HG03045 (cell line): ENCODE measurements at regions not wholly inside any gene's neighbourhood (a gene's known extent, or its start where the extent isn't known, plus 50 kb on each side); places are given as distances from the start of the nearest gene placed in this dataset.
"Not testable (repeated sequence)": the region's sequence is repeated elsewhere in the genome, so short reads cannot be mapped to it uniquely, and the experiment has no call there.

Experiments
- ATAC-seq: cut with Tn5 transposase; IDR thresholded peaks from one replicate; pipeline ENCODE4 v1.9.1; 2021; ENCODE audit warnings: mild to moderate bottlenecking, moderate library complexity; ENCODE audit not compliant: unreplicated experiment

DNA sequence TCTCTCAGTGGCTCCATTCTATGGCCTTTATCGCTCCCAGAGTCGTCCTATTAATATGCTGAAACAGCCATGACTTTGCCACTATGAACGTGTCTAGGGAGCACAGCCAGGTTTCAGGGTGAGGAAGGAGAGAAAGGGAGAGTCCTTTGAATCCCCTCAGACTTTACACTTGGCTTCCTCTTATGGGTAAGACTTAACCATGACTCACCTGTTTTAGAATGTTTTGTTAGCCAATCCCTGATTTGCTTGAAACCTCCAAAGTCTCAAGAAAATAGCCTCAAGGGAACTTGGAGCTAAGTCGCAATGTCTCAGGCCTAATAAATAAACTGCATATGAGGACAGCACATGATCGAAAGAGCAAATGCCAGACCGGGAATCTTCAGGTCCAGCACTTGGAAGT, 131.2 kb upstream of the RCN1 start:
- ATAC-seq, result no peak

DNA sequence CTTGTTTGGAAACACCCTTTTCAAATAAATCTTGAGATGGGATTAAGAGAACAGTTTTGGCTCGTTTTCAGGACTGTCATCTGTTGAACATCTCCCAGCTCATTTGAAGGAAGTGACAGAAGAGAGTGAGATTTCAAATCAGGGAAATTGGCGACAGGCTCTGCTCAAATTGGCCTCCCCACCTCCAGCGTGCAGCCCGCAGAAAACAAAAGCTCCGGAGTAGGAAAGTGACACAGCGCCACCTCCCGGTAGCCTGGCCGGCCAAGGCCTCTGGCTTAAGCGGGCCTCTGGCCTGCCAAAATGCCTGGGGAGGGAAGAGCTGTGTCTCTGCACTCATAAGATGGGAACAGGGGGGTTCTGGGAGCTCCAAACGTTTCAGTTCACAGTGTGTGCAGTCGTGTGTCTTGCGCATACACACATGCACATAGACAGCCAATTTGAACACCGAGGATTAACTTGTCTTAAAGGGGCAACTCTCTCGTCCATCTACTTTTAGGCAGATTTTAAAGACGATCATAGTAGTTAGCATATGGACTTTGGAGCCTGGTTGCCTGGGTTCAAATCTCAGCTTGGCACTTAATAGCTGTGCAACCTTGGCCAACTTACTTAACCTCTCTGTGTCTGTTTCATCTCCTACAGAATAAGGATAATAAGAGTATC, 132.7 kb upstream of the RCN1 start:
- peak; percentile 77 for ATAC-seq

DNA sequence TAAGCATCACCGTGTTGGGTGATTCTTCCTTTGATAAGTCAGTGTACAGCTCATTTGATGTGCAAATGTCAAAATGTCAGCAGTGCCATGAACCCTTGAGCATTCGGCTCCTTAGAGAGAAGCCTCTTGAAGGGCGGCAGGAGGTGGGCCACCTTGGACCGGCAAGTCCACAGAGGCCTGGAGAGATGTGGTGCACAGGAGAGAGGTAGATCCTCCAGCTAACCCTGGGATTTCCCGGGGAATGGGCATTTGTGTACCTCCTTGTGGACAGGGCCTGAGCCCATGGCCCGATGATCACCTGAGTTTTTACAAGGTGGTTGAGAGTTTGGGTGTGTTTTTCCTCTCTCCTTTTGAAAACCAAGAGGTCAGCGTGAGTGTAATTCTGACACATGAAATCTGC, 133.2 kb upstream of the RCN1 start:
- ATAC-seq, result no peak

DNA sequence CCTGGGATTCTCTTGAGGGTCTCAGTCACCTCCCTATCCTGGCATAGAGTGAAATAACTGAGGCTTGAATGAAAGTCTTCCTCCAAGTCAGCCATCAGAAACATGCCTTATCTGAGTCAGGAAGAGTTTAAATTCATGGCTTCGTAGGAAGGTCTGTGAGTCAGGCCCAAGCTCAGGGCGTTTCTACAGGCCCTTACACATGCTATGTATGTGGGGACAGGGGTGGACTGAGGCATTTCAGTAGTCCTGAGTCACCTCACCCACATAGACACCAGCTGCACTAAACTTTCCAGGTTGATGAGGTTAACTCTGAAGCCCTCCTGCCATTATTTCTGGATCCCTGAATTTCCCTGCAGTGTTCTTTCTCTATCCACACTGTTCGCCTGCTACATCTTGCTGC, 134.6 kb upstream of the RCN1 start:
- no peak for ATAC-seq

- ATAC-seq, result no peak
Observed at GRCh38 chr11:31955838-31956237, 135.0 kb upstream of the RCN1 start.

DNA sequence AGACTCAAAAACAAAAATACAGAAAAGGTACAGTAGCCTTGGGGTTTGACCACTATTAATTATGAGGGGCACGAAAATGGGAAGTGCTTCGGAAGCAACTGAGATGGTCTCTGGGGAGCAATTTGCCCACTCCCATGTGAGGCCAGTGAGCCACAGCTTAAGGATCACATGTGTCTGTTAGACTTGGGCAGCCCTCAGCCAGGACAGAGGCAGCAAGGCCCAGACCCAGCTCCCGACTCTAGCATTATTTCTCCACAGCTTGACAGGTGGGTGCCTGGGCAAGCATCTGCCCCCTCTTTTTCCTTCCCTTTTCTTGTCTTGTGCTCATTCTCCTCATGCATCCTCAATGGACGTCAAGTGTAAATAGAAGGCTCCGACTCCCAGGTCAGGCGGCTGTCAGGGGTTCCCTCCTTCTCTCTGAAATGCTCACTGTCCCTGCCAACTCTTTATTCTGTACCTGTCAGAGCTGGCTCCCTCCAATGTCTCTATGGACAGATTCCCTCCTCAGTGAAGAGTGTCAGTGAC, 137.0 kb upstream of the RCN1 start:
- ATAC-seq, result no peak

- not testable (repeated sequence) for ATAC-seq
Observed at GRCh38 chr11:31949733-31950200, 138.6 kb upstream of the PAX6 start.

GRCh38 chr11:31947051-31947450, 135.9 kb upstream of the PAX6 start:
- no peak for ATAC-seq

DNA sequence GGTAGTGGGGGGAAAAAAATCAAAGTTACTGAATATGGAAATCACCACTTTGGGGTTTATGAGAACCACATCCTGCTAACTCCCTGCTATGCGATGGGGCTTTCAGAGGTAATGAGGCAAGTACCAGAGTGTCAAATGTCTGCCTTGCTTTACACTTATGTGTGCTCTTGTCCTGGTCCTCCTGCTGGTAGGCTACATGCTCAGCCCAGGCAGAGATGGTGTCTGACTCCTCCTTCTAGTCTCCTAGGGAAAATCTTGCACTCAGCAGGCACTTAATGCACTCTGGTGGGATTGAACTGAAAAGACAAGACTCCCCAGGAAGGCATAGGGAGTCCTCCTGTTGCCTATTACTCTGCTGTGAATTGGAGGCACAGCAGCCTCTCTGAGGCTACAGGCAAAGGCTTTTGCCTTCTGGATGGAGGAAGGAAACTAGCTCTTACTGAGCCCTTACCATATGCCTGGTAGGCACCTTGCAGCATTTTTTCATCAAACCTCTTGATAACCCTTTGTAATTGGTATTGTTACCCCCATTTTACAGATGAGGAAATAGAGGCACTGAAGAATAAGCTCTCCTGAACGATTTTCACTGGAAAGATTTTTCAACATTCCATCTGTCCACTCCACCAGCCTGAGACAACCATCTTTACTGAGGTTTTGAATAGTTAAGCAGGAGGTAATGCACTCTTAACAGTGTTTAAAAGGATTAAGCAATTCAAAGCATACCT, 132.1 kb upstream of the PAX6 start:
- ATAC-seq, result peak; percentile 77

DNA sequence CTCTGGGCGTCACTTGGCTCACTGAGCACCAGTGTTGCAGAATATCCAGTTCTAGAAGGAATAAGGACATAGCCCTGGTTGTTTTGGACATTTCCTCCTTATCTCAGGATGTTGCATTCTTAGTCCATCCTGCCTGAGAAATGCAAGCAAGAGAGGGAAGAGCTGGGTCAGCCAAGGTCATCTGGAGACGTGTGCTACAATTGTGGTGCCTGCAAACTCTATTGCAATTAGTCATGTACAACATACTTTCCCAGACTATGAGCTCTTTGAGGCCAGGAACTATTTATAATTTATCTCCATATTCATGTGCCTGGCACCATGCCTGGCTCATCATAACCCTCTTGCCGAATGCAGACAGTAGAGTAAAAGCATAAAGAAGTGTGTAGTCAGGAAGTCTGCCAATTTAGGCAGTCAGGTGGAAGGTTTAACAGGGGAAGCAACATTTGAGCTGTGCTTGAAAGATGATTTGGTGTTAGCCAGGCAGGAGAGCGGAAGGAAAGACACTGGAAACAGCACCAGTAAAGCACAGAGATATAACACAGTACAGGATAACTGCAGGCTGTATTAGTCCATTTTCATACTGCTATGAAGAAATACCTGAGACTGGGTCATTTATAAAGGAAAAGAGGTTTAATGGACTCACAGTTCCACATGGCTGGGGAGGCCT, 129.4 kb upstream of the PAX6 start:
- no peak for ATAC-seq

- no peak for ATAC-seq
Observed at GRCh38 chr11:31939004-31939403, 127.9 kb upstream of the PAX6 start.

- ATAC-seq, result no peak
Observed at GRCh38 chr11:31936312-31936711, 125.2 kb upstream of the PAX6 start.

- ATAC-seq, result no peak
Observed at GRCh38 chr11:31932879-31933278, 121.8 kb upstream of the PAX6 start.

DNA sequence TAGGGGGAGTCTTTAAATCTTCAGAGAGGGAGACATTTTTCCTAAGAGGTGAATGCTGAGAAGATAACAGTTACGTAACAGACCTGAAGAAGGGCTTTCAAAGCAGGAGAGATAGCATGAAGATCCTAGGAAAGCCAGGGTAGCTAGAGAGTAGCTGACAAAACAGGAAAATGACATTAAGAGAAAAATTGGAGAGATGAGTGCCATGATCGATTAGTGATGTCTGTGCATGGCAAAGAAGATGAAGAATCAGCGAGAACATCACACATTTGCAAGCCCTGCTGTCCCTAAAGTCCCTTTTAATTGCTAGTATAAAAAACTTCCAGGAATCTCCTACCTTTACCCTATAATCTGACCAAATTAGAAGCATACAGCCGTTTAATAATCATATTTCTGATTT, 116.9 kb upstream of the PAX6 start:
- no peak for ATAC-seq

GRCh38 chr11:31926816-31927528, 115.8 kb upstream of the PAX6 start:
- no peak for ATAC-seq

DNA sequence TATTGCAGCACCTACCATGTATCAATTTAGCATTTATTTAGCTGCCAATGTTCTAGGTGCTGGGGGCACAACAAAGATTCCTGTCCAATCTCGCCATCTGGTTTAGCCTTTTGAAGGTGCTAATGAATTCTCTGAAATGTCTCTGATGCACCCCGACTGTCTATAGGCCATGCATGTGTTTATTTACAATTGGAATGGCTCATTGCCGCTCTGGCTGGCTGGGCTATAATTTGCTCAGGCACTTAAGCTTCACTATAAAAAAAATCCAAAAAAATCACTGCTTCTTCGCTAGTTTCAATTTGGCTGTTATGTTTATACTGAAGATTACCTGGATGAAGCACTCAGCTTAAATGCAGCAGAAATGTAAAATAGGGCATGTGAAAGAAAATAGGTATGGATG, 115.0 kb upstream of the PAX6 start:
- no peak for ATAC-seq

GRCh38 chr11:31922450-31922849, 111.3 kb upstream of the PAX6 start:
- ATAC-seq, result no peak

DNA sequence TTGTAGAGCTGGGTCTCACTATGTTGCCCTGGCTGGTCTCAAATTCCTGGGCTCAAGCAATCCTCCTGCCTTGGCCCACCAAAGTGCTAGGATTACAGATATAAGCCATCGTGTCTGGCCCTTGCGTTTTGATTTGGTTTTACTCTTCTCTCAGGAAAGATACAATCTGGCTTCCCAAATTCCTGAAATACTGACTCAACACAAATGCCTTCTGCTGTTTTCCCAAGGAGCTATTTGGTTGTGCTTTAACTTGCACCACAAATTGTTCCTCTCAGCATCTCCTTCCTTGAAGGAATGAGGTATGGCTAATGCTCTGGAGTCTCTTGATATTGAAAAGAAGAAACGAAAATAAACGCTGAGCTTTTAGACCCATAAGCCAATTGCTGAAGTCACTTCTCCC, 110.0 kb upstream of the PAX6 start:
- ATAC-seq, result no peak

DNA sequence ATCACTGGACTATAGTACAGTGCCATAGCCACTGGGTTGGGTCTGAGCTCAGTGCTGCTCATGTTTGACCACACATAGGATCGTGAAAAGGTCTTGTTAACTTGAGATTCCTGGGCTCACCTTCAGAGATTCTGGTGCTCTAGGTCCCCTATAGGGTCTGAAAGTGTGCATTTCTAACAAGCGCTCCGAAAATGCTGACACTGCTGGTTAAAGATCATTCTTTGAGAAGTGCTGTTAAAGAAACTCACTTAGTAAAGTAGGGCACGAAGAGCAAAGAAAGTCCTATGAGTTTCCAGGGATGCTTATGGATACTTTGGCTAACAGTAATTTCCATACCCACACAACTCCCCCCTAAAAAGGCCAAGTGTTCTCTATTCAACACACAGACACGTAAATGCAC, 108.1 kb upstream of the PAX6 start:
- ATAC-seq, result no peak

DNA sequence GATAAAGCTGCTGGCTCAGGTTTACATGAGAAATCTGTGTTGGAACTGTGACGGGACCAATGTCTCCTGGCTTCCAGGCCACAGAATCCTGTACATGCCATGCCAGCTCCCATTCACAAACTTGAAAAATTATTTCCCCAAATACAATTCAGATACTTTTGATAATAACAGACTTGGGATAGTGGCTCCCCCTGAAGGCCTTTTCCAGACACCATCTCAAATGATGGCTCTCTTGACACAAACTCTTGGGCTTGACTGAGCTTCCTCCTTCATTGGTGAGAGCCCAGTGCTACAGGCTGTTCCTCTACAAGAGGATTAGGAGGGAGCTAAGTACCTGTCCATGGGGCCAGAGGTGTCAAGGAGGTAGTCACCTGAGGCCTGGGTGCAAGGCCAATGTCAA, 104.7 kb upstream of the PAX6 start:
- ATAC-seq, result no peak

GRCh38 chr11:31913985-31914384, 102.9 kb upstream of the PAX6 start:
- no peak for ATAC-seq
